SK-N-SH (cell line): ENCODE measurements at regions not wholly inside any gene's neighbourhood (a gene's known extent, or its start where the extent isn't known, plus 50 kb on each side); places are given as distances from the start of the nearest gene placed in this dataset.

Experiments
- CTCF ChIA-PET: fragments of 300-600, 350-600 bp; formaldehyde crosslinking; extraction: SDS; loops from one replicate; lab custom pipeline; 2021; lab: Yijun Ruan, JAX
- POLR2A ChIA-PET: fragments of 350-600 bp; sonication (Branson Sonifier 250); formaldehyde crosslinking; extraction: SDS; loops from one replicate; lab custom pipeline; 2020; ENCODE audit warnings: antibody characterized with exemption, inconsistent platforms; lab: Yijun Ruan, JAX
- DNase-seq: peaks from one replicate; pipeline ENCODE4 v3.0.0; 2012
- H2AFZ ChIP-seq: fragments of 200-600 bp; sonication (generic); 2 replicates; pipeline ENCODE4 v1.8.1; 2016; ENCODE audit warnings: antibody characterized with exemption, mild to moderate bottlenecking, low read depth
- H3F3A ChIP-seq: fragments of 200-600 bp; sonication (generic); replicated peaks from 2 replicates; pipeline ENCODE3; 2016; ENCODE audit warnings: antibody characterized with exemption, mild to moderate bottlenecking; ENCODE audit not compliant: insufficient read depth
- H3K27ac ChIP-seq, 2 experiments: fragments of 200-500 bp in 1 of 2; fragments of 200-600 bp in 1 of 2; sonication (Bioruptor generic) in 1 of 2; sonication (generic), shearing (Covaris generic) in 1 of 2; 2 replicates each; pipeline versions ENCODE4 v1.5.1 to v1.6.1; 2014 to 2016; ENCODE audit warnings: low read depth in 2 of 2, inconsistent platforms in 1 of 2, low read length in 1 of 2, mild to moderate bottlenecking in 1 of 2, mixed read lengths in 1 of 2
- H3K27me3 ChIP-seq: fragments of 200-600 bp; sonication (generic), shearing (Covaris generic); 2 replicates; pipeline ENCODE4 v1.6.1; 2016; ENCODE audit warnings: mixed run types; ENCODE audit not compliant: insufficient read depth
- H3K36me3 ChIP-seq, 2 experiments: fragments of 200-500 bp in 1 of 2; fragments of 200-600 bp in 1 of 2; sonication (Bioruptor generic) in 1 of 2; sonication (generic) in 1 of 2; replicated peaks in 1 of 2; 2 replicates each; pipeline versions ENCODE3 to v1.5.1; 2014 to 2016; ENCODE audit warnings: low read length in 1 of 2, mild to moderate bottlenecking in 1 of 2; ENCODE audit not compliant: insufficient read depth in 2 of 2, control insufficient read depth in 1 of 2
- H3K4me1 ChIP-seq, 2 experiments: fragments of 200-500 bp in 1 of 2; fragments of 200-600 bp in 1 of 2; sonication (Bioruptor generic) in 1 of 2; sonication (generic), shearing (Covaris generic) in 1 of 2; 2 replicates each; pipeline versions ENCODE4 v1.5.1 to v1.6.1; 2014 to 2016; ENCODE audit warnings: low read depth in 1 of 2, low read length in 1 of 2, mixed run types in 1 of 2; ENCODE audit not compliant: insufficient read depth in 2 of 2, control insufficient read depth in 1 of 2
- H3K4me2 ChIP-seq: fragments of 200-600 bp; sonication (generic), shearing (Covaris generic); 2 replicates; pipeline ENCODE4 v1.6.1; 2017; ENCODE audit warnings: mixed run types
- H3K4me3 ChIP-seq, 2 experiments: fragments of 200-500 bp in 1 of 2; fragments of 200-600 bp in 1 of 2; sonication (Bioruptor generic) in 1 of 2; sonication (generic), shearing (Covaris generic) in 1 of 2; 2 replicates each; pipeline versions ENCODE4 v1.5.1 to v1.8.1; 2014 to 2016; ENCODE audit warnings: low read depth in 2 of 2, inconsistent platforms in 1 of 2, low read length in 1 of 2, mild to moderate bottlenecking in 1 of 2, mixed read lengths in 1 of 2, moderate library complexity in 1 of 2
- H3K79me2 ChIP-seq: fragments of 200-600 bp; sonication (generic); 2 replicates; pipeline ENCODE4 v1.8.1; 2017; ENCODE audit warnings: mild to moderate bottlenecking; ENCODE audit not compliant: insufficient read depth
- H3K9ac ChIP-seq: fragments of 200-600 bp; sonication (generic); 2 replicates; pipeline ENCODE4 v1.6.1; 2017; ENCODE audit warnings: mixed run types
- H3K9me2 ChIP-seq: fragments of 200-600 bp; sonication (generic); 2 replicates; pipeline ENCODE4 v1.6.1; 2017; ENCODE audit warnings: mixed run types
- H3K9me3 ChIP-seq: fragments of 200-600 bp; sonication (generic); 2 replicates; pipeline ENCODE4 v1.6.1; 2017; ENCODE audit warnings: mixed run types, mild to moderate bottlenecking, moderate library complexity
- H4K20me1 ChIP-seq: fragments of 200-600 bp; sonication (generic); 2 replicates; pipeline ENCODE4 v1.6.1; 2017; ENCODE audit warnings: mild to moderate bottlenecking, mixed run types; ENCODE audit not compliant: insufficient read depth
- CHD2 ChIP-seq: fragments of 150-350 bp; IDR thresholded peaks from 2 replicates; pipeline ENCODE4 v1.6.1; 2018; ENCODE audit warnings: low read length; ENCODE audit not compliant: partially characterized antibody
- EP300 ChIP-seq, 2 experiments: IDR thresholded peaks; 2 replicates each; pipeline versions ENCODE4 v1.4.0 to v1.6.1; 2012; ENCODE audit warnings: borderline replicate concordance in 1 of 2, low read depth in 1 of 2, low read length in 1 of 2
- MAX ChIP-seq: IDR thresholded peaks from 2 replicates; pipeline ENCODE4 v1.4.0; 2012; ENCODE audit warnings: low read depth
- NRF1 ChIP-seq: IDR thresholded peaks from 2 replicates; pipeline ENCODE4 v1.6.1; 2012; ENCODE audit warnings: low read depth, mild to moderate bottlenecking, low read length
- RCOR1 ChIP-seq: fragments of 150-350 bp; IDR thresholded peaks from 2 replicates; pipeline ENCODE4 v1.6.1; 2017; ENCODE audit warnings: antibody characterized with exemption, low read length
- RFX5 ChIP-seq: IDR thresholded peaks from 2 replicates; pipeline ENCODE4 v1.6.1; 2012; ENCODE audit warnings: mild to moderate bottlenecking, improper control_type of control experiment, low read length
- SIN3A ChIP-seq: IDR thresholded peaks from 2 replicates; pipeline ENCODE4 v1.6.1; 2012; ENCODE audit warnings: low read depth, mild to moderate bottlenecking, low read length, moderate library complexity, borderline replicate concordance
- SMC3 ChIP-seq: IDR thresholded peaks from 2 replicates; pipeline ENCODE4 v1.6.1; 2012; ENCODE audit warnings: low read depth, low read length, improper control_type of control experiment
- TAF1 ChIP-seq: IDR thresholded peaks from 2 replicates; pipeline ENCODE4 v1.6.1; 2012; ENCODE audit warnings: low read depth, mild to moderate bottlenecking, low read length, moderate library complexity, borderline replicate concordance
- TEAD4 ChIP-seq: IDR thresholded peaks from 2 replicates; pipeline ENCODE4 v1.4.0; 2012; ENCODE audit warnings: mild to moderate bottlenecking, borderline replicate concordance; ENCODE audit not compliant: insufficient read depth
- WGBS: methylation state at CpG from one replicate; pipeline ENCODE4 v1.1.6; 2017; ENCODE audit warnings: low lambda C conversion rate; 5-methylcytosine and 5-hydroxymethylcytosine counted together
- TF ChIP-seq, protein P1 (sequence below): fragments of 150-350 bp; IDR thresholded peaks from 2 replicates; pipeline ENCODE4 v1.6.1; 2017; ENCODE audit warnings: antibody characterized with exemption, low read length, low read depth, borderline replicate concordance
- TF ChIP-seq, protein P2 (sequence below): fragments of 200-600 bp; sonication (generic); IDR thresholded peaks from 2 replicates; pipeline ENCODE4 v1.6.1; 2017; ENCODE audit warnings: antibody characterized with exemption, mild to moderate bottlenecking, moderate library complexity
- TF ChIP-seq, protein P3 (sequence below): IDR thresholded peaks from 2 replicates; pipeline ENCODE4 v1.4.0; 2012; ENCODE audit warnings: low read depth, borderline replicate concordance

DNA sequence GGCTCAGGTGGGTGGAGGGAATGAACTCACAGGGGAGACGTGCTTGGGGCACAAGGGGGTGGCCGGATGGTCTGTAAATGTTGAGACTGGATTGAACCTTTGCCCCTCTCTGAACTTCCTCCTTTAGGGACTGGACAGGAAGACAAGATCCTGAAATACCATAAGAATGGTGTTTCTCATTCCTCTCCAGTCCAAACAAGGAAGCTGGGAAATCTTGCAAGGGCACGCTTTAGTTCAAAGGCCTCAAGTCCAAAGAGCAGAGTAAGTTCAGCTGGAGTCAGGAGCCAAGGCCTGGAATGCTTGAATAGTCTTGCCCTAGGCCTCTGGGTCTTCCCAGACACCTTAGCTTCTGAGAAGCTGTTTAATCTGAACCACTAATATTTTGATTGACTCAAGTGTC, 52.4 kb upstream of the SIX3 start:
- Histone ChIP-seq H3K36me3 (no peaks in the 10 kb centered on the region), H3K9me2 (no peaks in the 10 kb centered on the region), H3K4me3 (no peak overlapping the region), H3K79me2 (no peaks in the 10 kb centered on the region), H2AFZ (no peak overlapping the region), H3K27me3 (peaks cover 38% of the 10 kb centered on the region), H3K9me3 (no peaks in the 10 kb centered on the region), H3K9ac (no peak overlapping the region), H3K27ac (no peak overlapping the region), H3K4me1 (peaks cover 0 to 4% of the 10 kb centered on the region in 2 experiments; a peak in 1 of 4 replicates), H4K20me1 (no peaks in the 10 kb centered on the region), H3K4me2 (no peak overlapping the region), H3F3A (no peaks in the 10 kb centered on the region)
- ChIA-PET CTCF (interaction anchor here (1.0 to 2.2 kb wide), 3 partner anchors 8 to 409 kb away, joined by 5 to 7 read pairs (median 6); no protein-coding TSS in a partner anchor), POLR2A (no interaction called here)
- WGBS, result 47% methylated on average over 3 of the region's 3 CpGs
- TF ChIP-seq RFX5 (no peak), RCOR1 (no peak), NRF1 (no peak), TEAD4 (no peak), TAF1 (no peak), EP300 (IDR thresholded peaks at IDR 0.05; ENCODE audit: borderline replicate concordance in 1 of 2, low read depth in 1 of 2, low read length in 1 of 2) (no peak), CHD2 (no peak), MAX (no peak), SIN3A (no peak), SMC3 (no peak)
- TF ChIP-seq, protein P1, sequence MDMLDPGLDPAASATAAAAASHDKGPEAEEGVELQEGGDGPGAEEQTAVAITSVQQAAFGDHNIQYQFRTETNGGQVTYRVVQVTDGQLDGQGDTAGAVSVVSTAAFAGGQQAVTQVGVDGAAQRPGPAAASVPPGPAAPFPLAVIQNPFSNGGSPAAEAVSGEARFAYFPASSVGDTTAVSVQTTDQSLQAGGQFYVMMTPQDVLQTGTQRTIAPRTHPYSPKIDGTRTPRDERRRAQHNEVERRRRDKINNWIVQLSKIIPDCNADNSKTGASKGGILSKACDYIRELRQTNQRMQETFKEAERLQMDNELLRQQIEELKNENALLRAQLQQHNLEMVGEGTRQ, result no peak
- TF ChIP-seq, protein P2, sequence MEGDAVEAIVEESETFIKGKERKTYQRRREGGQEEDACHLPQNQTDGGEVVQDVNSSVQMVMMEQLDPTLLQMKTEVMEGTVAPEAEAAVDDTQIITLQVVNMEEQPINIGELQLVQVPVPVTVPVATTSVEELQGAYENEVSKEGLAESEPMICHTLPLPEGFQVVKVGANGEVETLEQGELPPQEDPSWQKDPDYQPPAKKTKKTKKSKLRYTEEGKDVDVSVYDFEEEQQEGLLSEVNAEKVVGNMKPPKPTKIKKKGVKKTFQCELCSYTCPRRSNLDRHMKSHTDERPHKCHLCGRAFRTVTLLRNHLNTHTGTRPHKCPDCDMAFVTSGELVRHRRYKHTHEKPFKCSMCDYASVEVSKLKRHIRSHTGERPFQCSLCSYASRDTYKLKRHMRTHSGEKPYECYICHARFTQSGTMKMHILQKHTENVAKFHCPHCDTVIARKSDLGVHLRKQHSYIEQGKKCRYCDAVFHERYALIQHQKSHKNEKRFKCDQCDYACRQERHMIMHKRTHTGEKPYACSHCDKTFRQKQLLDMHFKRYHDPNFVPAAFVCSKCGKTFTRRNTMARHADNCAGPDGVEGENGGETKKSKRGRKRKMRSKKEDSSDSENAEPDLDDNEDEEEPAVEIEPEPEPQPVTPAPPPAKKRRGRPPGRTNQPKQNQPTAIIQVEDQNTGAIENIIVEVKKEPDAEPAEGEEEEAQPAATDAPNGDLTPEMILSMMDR, result no peak
- TF ChIP-seq, protein P3, sequence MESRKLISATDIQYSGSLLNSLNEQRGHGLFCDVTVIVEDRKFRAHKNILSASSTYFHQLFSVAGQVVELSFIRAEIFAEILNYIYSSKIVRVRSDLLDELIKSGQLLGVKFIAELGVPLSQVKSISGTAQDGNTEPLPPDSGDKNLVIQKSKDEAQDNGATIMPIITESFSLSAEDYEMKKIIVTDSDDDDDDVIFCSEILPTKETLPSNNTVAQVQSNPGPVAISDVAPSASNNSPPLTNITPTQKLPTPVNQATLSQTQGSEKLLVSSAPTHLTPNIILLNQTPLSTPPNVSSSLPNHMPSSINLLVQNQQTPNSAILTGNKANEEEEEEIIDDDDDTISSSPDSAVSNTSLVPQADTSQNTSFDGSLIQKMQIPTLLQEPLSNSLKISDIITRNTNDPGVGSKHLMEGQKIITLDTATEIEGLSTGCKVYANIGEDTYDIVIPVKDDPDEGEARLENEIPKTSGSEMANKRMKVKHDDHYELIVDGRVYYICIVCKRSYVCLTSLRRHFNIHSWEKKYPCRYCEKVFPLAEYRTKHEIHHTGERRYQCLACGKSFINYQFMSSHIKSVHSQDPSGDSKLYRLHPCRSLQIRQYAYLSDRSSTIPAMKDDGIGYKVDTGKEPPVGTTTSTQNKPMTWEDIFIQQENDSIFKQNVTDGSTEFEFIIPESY, result no peak
- DNase-seq, result no peak
